RWPE2 (cell line): ENCODE measurements at regions not wholly inside any gene's neighbourhood (a gene's known extent, or its start where the extent isn't known, plus 50 kb on each side); places are given as distances from the start of the nearest gene placed in this dataset.
"Not testable (repeated sequence)": the region's sequence is repeated elsewhere in the genome, so short reads cannot be mapped to it uniquely, and the experiment has no call there.

Source experiments
- ATAC-seq: fragments of 200-7000 bp; cut with Tn5 transposase; 3 replicates; pipeline ENCODE4 v1.9.1; 2021; ENCODE audit warnings: low read depth
- DNase-seq: peaks from one replicate; pipeline ENCODE4 v3.0.0-alpha.2; 2020; ENCODE audit warnings: low spot score
- H3K27ac ChIP-seq: fragments of 450-650 bp; 2 replicates; pipeline ENCODE4 v1.5.1; 2017; ENCODE audit warnings: mild to moderate bottlenecking; ENCODE audit not compliant: poor library complexity, severe bottlenecking
- H3K27me3 ChIP-seq: fragments of 250-450 bp; sonication (Bioruptor Pico); 2 replicates; pipeline ENCODE4 v1.5.1; 2021; ENCODE audit warnings: mild to moderate bottlenecking, moderate library complexity; ENCODE audit not compliant: insufficient read depth, poor library complexity, severe bottlenecking
- H3K36me3 ChIP-seq: fragments of 250-450 bp; sonication (Bioruptor Pico); 2 replicates; pipeline ENCODE4 v1.5.1; 2020; ENCODE audit warnings: low read depth, mild to moderate bottlenecking, moderate library complexity
- H3K4me1 ChIP-seq: fragments of 250-450 bp; sonication (Bioruptor Pico); 2 replicates; pipeline ENCODE4 v1.5.1; 2021; ENCODE audit warnings: mild to moderate bottlenecking, moderate library complexity; ENCODE audit not compliant: insufficient read depth, poor library complexity, severe bottlenecking
- H3K4me3 ChIP-seq: fragments of 250-450 bp; sonication (Bioruptor Pico); 2 replicates; pipeline ENCODE4 v1.5.1; 2021; ENCODE audit warnings: mild to moderate bottlenecking, moderate library complexity; ENCODE audit not compliant: severe bottlenecking
- H3K9me3 ChIP-seq: fragments of 250-450 bp; sonication (Bioruptor Pico); 2 replicates; pipeline ENCODE4 v1.5.1; 2021; ENCODE audit warnings: mild to moderate bottlenecking, moderate library complexity; ENCODE audit not compliant: severe bottlenecking
- TF ChIP-seq, protein P1 (sequence below): fragments of 450-650 bp; IDR thresholded peaks from one replicate; pipeline ENCODE4 v1.5.1; 2017; ENCODE audit warnings: mild to moderate bottlenecking, moderate library complexity; ENCODE audit not compliant: poor library complexity, severe bottlenecking

DNA sequence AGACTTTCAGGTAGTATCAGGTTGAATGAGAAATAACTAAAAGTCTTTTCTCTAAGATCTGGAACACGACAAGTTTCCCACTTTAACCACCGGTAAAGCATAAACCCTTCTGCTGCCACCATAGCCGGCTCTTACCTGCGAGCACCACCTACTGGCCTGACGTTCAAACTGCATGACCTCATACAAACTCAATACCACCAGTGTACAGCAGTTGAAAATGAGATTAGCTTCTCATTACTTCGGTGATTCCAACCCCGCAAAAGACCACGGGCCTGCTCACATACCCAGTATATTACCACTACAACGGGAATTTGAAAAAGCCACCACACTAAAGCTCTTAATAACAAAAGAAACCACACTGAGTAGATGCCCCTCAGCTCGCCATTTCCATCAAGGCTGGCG lies 1238.6 kb downstream of the TMEM121 start:
- not testable (repeated sequence) for DNase-seq, H3K27ac ChIP-seq, H3K4me1 ChIP-seq, H3K9me3 ChIP-seq, H3K4me3 ChIP-seq, H3K36me3 ChIP-seq
- peaks cover 17% of the 10 kb centered on the region for H3K27me3 ChIP-seq
- TF ChIP-seq, protein P1, sequence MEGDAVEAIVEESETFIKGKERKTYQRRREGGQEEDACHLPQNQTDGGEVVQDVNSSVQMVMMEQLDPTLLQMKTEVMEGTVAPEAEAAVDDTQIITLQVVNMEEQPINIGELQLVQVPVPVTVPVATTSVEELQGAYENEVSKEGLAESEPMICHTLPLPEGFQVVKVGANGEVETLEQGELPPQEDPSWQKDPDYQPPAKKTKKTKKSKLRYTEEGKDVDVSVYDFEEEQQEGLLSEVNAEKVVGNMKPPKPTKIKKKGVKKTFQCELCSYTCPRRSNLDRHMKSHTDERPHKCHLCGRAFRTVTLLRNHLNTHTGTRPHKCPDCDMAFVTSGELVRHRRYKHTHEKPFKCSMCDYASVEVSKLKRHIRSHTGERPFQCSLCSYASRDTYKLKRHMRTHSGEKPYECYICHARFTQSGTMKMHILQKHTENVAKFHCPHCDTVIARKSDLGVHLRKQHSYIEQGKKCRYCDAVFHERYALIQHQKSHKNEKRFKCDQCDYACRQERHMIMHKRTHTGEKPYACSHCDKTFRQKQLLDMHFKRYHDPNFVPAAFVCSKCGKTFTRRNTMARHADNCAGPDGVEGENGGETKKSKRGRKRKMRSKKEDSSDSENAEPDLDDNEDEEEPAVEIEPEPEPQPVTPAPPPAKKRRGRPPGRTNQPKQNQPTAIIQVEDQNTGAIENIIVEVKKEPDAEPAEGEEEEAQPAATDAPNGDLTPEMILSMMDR, result peak; percentile 83
- peak; percentile 85 for ATAC-seq

DNA sequence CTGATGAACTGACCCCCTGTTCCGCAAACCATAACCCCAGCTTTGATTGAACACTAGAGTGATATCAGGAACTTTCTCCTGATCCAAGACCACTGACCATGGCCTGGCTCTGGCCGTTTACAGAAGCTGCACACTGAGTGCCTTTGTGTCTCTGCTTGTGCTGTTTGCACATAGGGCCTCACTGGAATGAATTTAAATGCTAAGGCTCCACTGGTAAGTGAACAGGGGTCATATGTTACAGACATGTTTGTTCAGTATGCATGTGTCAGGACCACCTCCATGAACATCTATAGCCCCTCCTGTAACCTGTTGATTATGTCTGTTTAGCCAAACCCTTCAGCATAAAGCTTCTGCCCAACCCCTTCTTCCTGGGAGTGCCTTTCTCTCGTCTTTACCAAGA lies 1239.8 kb downstream of the TMEM121 start:
- Histone ChIP-seq H3K27ac (no peak overlapping the region), H3K27me3 (peaks cover 18% of the 10 kb centered on the region), H3K36me3 (no peaks in the 10 kb centered on the region), H3K9me3 (no peaks in the 10 kb centered on the region), H3K4me3 (no peak overlapping the region), H3K4me1 (no peaks in the 10 kb centered on the region)
- no peak for DNase-seq
- TF ChIP-seq, protein P1, result no peak
- ATAC-seq, result no peak

DNA sequence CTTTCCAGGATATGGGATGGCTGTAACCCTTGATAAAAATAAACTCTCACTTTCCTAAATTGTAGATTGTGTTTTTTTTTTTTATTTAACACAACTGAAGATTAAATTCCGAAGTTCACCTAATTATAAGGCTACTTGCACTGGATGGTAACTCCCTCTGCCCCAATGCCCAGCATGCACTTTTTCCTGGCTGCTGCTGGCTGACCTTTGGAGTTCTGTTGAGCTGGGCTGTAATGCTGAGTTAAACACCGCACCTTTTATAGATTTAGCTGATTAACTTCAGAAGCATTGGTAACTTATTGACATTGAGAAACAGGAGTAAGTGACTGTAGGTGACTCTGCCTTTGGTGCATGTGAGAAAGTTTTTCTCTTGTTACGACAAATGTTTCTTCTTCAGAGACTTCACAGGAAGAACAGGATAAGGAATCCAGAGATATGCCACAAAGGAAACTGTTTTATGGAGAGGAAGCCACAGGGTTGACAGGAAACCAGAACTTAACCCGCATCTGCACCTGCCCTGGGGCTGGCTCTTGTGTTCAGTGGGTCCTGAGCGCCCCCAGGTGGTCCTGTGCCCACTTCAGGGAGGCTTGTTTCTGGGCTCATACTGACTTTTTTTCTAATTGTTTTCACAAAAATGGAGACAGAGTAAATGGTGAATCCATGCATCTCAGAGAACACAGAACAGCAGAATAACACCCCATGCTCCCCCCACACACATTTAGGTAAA lies 1240.3 kb downstream of the TMEM121 start:
- DNase-seq, H3K4me3 ChIP-seq, H3K4me1 ChIP-seq, H3K9me3 ChIP-seq, ATAC-seq, H3K27ac ChIP-seq, H3K36me3 ChIP-seq: not testable (repeated sequence)
- H3K27me3 ChIP-seq, result peaks cover 18% of the 10 kb centered on the region

DNA sequence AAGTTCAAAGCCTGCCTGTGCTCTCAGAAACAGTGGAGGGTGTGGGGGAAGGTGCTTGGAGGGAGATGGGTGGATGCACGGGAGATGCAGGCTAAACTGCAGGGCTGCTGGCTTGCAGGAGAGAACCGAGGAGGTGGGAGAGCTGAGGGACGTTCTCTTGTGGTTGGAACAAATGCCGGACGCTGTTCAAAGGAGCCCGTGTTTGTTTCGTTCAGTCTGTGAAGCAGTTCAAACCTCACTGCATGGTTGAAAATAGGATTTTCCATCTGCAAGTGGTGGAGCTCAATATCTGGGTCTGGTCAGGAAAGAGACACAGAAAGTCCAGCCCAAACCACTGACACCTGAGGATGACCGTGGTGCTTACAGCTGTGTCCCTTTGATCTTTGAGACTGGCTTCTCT lies 1241.8 kb downstream of the TMEM121 start:
- H3K4me3 ChIP-seq, H3K27ac ChIP-seq, H3K36me3 ChIP-seq, H3K4me1 ChIP-seq, DNase-seq, ATAC-seq, H3K9me3 ChIP-seq: not testable (repeated sequence)
- H3K27me3 ChIP-seq, result peaks cover 18% of the 10 kb centered on the region

DNA sequence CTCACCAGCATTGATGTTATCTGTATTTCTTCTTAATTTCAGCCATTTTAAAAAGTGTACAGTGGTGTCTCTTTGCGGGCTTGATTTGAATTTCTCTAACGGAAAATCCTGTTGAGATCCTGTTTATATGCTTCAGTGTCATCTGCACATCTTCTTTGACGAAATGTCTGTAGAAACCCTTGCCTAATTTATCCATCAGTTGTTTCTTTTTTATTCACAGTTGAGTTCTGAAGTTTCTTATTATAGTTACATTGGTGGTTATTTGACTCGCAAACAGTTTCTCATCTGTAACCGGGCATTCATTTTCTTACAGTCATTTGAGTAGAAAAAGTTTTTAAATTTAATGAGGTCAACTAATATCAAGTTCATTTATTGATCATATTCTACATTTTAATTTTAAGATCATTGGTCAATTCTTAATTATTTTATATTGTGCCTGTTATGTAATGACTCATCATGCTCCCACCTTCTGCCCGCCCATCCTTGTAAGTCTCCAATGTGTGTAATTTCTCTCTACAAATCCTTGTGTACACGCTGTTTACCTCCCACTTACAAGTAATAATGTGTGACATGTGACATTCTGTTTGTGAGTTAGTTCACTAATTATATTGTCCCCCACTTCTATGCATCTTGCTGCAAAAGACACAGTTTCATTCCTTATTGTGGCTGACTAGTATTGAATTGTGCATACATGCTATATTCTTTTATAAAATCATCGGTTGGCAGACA lies 1242.8 kb downstream of the TMEM121 start:
- H3K27ac ChIP-seq, ATAC-seq, H3K4me3 ChIP-seq, DNase-seq, H3K36me3 ChIP-seq, H3K4me1 ChIP-seq, H3K9me3 ChIP-seq: not testable (repeated sequence)
- peaks cover 18% of the 10 kb centered on the region for H3K27me3 ChIP-seq

DNA sequence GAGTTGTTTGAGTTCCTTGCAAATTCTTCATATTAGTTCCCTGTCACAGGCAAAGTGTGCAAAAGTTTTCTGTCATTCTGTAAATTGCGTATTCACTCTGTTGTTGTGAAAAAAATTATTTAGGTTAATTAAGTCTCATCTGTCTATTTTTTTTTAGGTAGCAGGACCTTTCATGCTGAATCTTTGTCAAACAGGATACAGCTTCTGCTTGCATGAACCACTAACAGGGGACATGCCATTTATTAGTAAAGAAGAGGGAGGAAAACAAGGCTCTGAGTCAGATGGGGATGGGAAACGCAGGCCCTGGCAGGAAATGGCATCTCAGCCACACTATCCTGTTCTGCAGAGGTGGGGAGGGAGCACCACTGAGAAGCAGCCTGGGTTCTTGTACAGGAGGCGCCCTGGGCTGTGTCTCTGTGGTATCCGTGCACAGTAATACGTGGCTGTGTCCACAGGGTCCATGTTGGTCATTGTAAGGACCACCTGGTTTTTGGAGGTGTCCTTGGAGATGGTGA lies 1243.8 kb downstream of the TMEM121 start:
- not testable (repeated sequence) for H3K27ac ChIP-seq, H3K36me3 ChIP-seq, H3K4me3 ChIP-seq, H3K9me3 ChIP-seq, ATAC-seq, DNase-seq, H3K4me1 ChIP-seq
- H3K27me3 ChIP-seq, result peaks cover 12% of the 10 kb centered on the region
